Activated naive CD4-positive, alpha-beta T cell treated with anti-CD3 and anti-CD28 coated beads, Interleukin-2, amount 10 ng/mL, durations not matched to agents 7 days and 5 days (primary cell): ENCODE measurements at regions not wholly inside any gene's neighbourhood (a gene's known extent, or its start where the extent isn't known, plus 50 kb on each side); places are given as distances from the start of the nearest gene placed in this dataset.

Experiments used
- CTCF ChIA-PET: fragments of 350-600 bp; sonication (Branson Sonifier 250); formaldehyde crosslinking; loops from one replicate; lab custom pipeline; 2021; ENCODE audit warnings: antibody characterized with exemption; lab: Charles Lee
- DNase-seq: peaks from one replicate; pipeline ENCODE4 v3.0.0-alpha.2; 2020
- H3K27ac Mint-ChIP-seq: one replicate; pipeline ENCODE4 v1.8.0; 2021; ENCODE audit warnings: mild to moderate bottlenecking, moderate library complexity, mixed read lengths
- H3K27me3 Mint-ChIP-seq: one replicate; pipeline ENCODE4 v1.8.0; 2021; ENCODE audit warnings: mild to moderate bottlenecking, mixed read lengths
- H3K36me3 Mint-ChIP-seq: one replicate; pipeline ENCODE4 v1.8.0; 2021; ENCODE audit warnings: mixed read lengths
- H3K4me1 Mint-ChIP-seq: one replicate; pipeline ENCODE4 v1.8.0; 2021; ENCODE audit warnings: mixed read lengths
- H3K4me3 Mint-ChIP-seq: one replicate; pipeline ENCODE4 v1.8.0; 2021; ENCODE audit warnings: mild to moderate bottlenecking, moderate library complexity, mixed read lengths
- H3K9me3 Mint-ChIP-seq: one replicate; pipeline ENCODE4 v1.8.0; 2021; ENCODE audit warnings: mixed read lengths

GRCh38 chr1:157419845-157420542, 132.3 kb downstream of the FCRL5 start:
- no peak for DNase-seq
- Mint-ChIP-seq H3K4me1 (no peaks in the 10 kb centered on the region), H3K9me3 (no peaks in the 10 kb centered on the region), H3K4me3 (no peak overlapping the region), H3K36me3 (no peaks in the 10 kb centered on the region), H3K27me3 (peaks cover 7% of the 10 kb centered on the region), H3K27ac (no peak overlapping the region)
- CTCF ChIA-PET = no interaction called here

- no peak overlapping the region for H3K4me3 Mint-ChIP-seq
- H3K27me3 Mint-ChIP-seq = peaks cover 7% of the 10 kb centered on the region
- CTCF ChIA-PET = no interaction called here
- no peak overlapping the region for H3K27ac Mint-ChIP-seq
- H3K36me3 Mint-ChIP-seq = no peaks in the 10 kb centered on the region
- no peak for DNase-seq
- H3K9me3 Mint-ChIP-seq = no peaks in the 10 kb centered on the region
- no peaks in the 10 kb centered on the region for H3K4me1 Mint-ChIP-seq
These were observed 133.7 kb downstream of the FCRL5 start for GRCh38 chr1:157418659-157419058.

DNA sequence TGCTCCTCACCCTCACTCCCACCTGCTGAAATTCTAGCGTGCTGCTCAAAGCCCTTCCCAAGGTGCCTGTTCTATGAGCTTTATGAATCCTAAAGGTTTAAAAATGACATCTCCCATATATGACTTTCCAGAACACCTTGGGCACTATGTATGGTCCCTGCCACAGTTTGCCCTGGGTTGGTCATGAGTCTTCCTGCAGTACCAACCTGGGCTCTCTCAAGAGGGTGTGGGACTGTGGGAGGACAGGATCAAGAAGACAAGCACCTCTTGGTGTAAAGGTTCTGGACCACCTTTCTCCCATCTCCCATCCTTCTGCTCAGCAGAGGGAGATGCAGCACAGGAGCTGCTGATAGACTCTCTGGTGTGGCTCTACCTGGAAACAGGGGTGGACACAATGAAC, 134.1 kb downstream of the FCRL5 start:
- H3K4me3 Mint-ChIP-seq = no peak overlapping the region
- no peaks in the 10 kb centered on the region for H3K9me3 Mint-ChIP-seq
- H3K36me3 Mint-ChIP-seq = no peaks in the 10 kb centered on the region
- no peak for DNase-seq
- no peak overlapping the region for H3K27ac Mint-ChIP-seq
- CTCF ChIA-PET = no interaction called here
- H3K4me1 Mint-ChIP-seq = no peaks in the 10 kb centered on the region
- peaks cover 7% of the 10 kb centered on the region for H3K27me3 Mint-ChIP-seq

- Mint-ChIP-seq H3K27ac (no peak overlapping the region), H3K4me3 (no peak overlapping the region), H3K36me3 (no peaks in the 10 kb centered on the region), H3K9me3 (no peaks in the 10 kb centered on the region), H3K4me1 (no peaks in the 10 kb centered on the region), H3K27me3 (peaks cover 13% of the 10 kb centered on the region)
- CTCF ChIA-PET = no interaction called here
- DNase-seq = no peak
These were observed 136.7 kb downstream of the FCRL5 start for GRCh38 chr1:157415661-157416060.

GRCh38 chr1:157412308-157412707, 140.0 kb downstream of the FCRL5 start:
- CTCF ChIA-PET = no interaction called here
- Mint-ChIP-seq H3K4me1 (no peaks in the 10 kb centered on the region), H3K27ac (no peak overlapping the region)

DNA sequence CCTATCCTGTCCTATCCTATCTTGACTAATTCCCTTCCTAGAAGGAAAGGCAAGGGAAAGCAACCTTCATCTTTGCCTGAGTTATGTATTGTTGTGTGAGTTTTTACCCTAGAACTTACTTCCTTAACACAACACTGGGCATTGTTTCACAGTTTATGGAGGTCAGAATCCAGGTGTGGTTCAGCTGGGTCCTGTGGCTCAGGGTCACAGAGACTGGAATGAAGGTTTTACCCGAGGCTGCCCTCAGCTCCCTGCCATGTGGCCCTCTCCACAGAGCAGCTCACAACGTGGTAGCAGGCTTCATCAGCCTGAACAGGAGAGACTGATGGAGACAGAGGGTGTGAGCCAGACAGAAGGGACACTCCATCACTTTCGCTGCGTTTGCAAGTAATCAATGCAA, 140.5 kb downstream of the FCRL5 start:
- no peak overlapping the region for H3K27ac Mint-ChIP-seq
- H3K27me3 Mint-ChIP-seq = peaks cover 13% of the 10 kb centered on the region
- H3K9me3 Mint-ChIP-seq = no peaks in the 10 kb centered on the region
- H3K36me3 Mint-ChIP-seq = no peaks in the 10 kb centered on the region
- no peak overlapping the region for H3K4me3 Mint-ChIP-seq
- CTCF ChIA-PET = no interaction called here
- no peak for DNase-seq
- no peaks in the 10 kb centered on the region for H3K4me1 Mint-ChIP-seq

More at GRCh38 chr1:157412308-157412707, 140.0 kb downstream of the FCRL5 start:
- Mint-ChIP-seq H3K9me3 (no peaks in the 10 kb centered on the region), H3K36me3 (no peaks in the 10 kb centered on the region), H3K27me3 (peaks cover 13% of the 10 kb centered on the region), H3K4me3 (no peak overlapping the region)
- no peak for DNase-seq

- Mint-ChIP-seq H3K4me3 (no peak overlapping the region), H3K36me3 (no peaks in the 10 kb centered on the region), H3K27me3 (peaks cover 12% of the 10 kb centered on the region), H3K27ac (no peak overlapping the region), H3K9me3 (no peaks in the 10 kb centered on the region), H3K4me1 (no peaks in the 10 kb centered on the region)
- DNase-seq = no peak
- CTCF ChIA-PET = no interaction called here
These were observed 141.3 kb downstream of the FCRL5 start for GRCh38 chr1:157411064-157411463.

- H3K9me3 Mint-ChIP-seq = no peaks in the 10 kb centered on the region
- DNase-seq = no peak
- CTCF ChIA-PET = no interaction called here
- H3K36me3 Mint-ChIP-seq = no peaks in the 10 kb centered on the region
- peaks cover 7% of the 10 kb centered on the region for H3K27me3 Mint-ChIP-seq
- H3K27ac Mint-ChIP-seq = no peak overlapping the region
- H3K4me1 Mint-ChIP-seq = no peaks in the 10 kb centered on the region
- H3K4me3 Mint-ChIP-seq = no peak overlapping the region
These were observed 141.9 kb downstream of the FCRL5 start for GRCh38 chr1:157410457-157410856.

DNA sequence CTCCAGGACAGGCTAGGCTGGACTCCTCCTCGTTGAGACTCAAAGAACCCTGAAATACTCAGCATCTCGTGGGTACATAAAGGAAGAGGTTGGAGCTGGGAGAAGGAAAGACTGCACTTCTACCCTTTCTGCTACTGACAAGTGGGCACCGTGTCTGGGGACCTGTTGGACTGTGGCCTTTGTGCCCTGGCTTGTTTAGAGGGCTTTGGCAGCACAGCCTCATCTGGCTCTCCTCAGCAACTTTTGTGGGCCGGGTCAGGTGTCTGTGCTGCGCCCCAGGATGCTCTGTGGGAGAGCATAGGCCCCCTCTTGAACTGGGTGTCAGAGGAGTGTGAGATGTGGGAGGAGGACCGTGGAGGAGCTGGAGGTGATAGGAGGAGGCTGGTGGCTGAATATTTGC, 142.4 kb downstream of the FCRL5 start:
- Mint-ChIP-seq H3K4me1 (no peaks in the 10 kb centered on the region), H3K9me3 (no peaks in the 10 kb centered on the region), H3K4me3 (no peak overlapping the region), H3K27me3 (peaks cover 10% of the 10 kb centered on the region), H3K36me3 (no peaks in the 10 kb centered on the region), H3K27ac (no peak overlapping the region)
- no peak for DNase-seq
- CTCF ChIA-PET = no interaction called here

- Mint-ChIP-seq H3K36me3 (no peaks in the 10 kb centered on the region), H3K4me3 (no peak overlapping the region), H3K27me3 (peaks cover 18% of the 10 kb centered on the region), H3K27ac (no peak overlapping the region), H3K4me1 (no peaks in the 10 kb centered on the region), H3K9me3 (no peaks in the 10 kb centered on the region)
- CTCF ChIA-PET = no interaction called here
- no peak for DNase-seq
These were observed 144.3 kb downstream of the FCRL5 start for GRCh38 chr1:157407917-157408525.

DNA sequence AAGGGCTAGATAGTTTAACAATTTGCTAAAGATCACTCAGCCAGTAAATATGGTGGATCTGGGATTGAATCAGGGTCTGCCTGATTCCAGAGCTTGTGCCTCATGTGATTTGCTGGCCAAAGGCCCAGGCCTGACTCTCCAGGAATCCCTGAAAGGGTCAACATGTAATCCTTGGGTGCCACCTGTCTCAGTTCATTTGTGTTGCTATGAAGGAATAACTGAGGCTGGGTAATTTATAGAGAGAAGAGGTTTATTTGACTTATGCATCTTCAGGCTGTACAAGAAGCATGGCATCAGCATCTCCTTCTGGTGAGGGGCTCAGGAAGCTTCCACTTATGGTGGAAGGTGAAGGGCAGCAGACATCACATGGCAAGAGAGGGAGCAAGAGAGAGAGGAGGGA, 144.9 kb downstream of the FCRL5 start:
- Mint-ChIP-seq H3K4me1 (no peaks in the 10 kb centered on the region), H3K36me3 (no peaks in the 10 kb centered on the region), H3K9me3 (no peaks in the 10 kb centered on the region), H3K27me3 (peaks cover 19% of the 10 kb centered on the region), H3K4me3 (no peak overlapping the region), H3K27ac (no peak overlapping the region)
- CTCF ChIA-PET = no interaction called here
- DNase-seq = no peak

DNA sequence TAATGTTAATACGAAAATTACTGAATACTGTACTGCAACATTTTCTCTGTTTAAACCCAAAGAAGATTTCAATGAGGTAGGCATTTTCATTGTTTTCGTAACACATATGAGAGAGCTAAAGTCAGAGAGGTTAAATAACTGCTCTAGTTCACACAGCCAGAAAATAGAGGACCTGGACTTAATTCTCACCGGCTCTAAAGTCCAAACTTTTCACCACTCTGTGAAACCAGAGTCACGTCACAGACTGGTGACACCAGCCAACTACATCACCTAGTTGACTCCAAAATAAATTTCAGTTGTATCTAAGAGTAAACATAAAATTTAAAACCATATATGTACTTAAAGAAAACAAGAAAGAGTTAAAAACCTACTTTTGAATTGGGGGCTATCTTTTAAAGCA, 146.7 kb downstream of the FCRL5 start:
- Mint-ChIP-seq H3K4me1 (no peaks in the 10 kb centered on the region), H3K27me3 (peaks cover 27% of the 10 kb centered on the region)

GRCh38 chr1:157404614-157405013, 147.7 kb downstream of the FCRL5 start:
- H3K4me1 Mint-ChIP-seq = no peaks in the 10 kb centered on the region
- H3K4me3 Mint-ChIP-seq = no peak overlapping the region
- no peak for DNase-seq
- no peak overlapping the region for H3K27ac Mint-ChIP-seq
- H3K36me3 Mint-ChIP-seq = no peaks in the 10 kb centered on the region
- CTCF ChIA-PET = no interaction called here
- H3K9me3 Mint-ChIP-seq = no peaks in the 10 kb centered on the region
- peaks cover 35% of the 10 kb centered on the region for H3K27me3 Mint-ChIP-seq

More for the DNA sequence above, 146.7 kb downstream of the FCRL5 start:
- no peak for DNase-seq
- no peaks in the 10 kb centered on the region for H3K36me3 Mint-ChIP-seq
- CTCF ChIA-PET = no interaction called here
- H3K27ac Mint-ChIP-seq = no peak overlapping the region
- H3K4me3 Mint-ChIP-seq = no peak overlapping the region
- no peaks in the 10 kb centered on the region for H3K9me3 Mint-ChIP-seq

- Mint-ChIP-seq H3K36me3 (no peaks in the 10 kb centered on the region), H3K27ac (no peak overlapping the region), H3K4me1 (no peaks in the 10 kb centered on the region), H3K27me3 (peaks cover 39% of the 10 kb centered on the region), H3K4me3 (no peak overlapping the region), H3K9me3 (no peaks in the 10 kb centered on the region)
- CTCF ChIA-PET = no interaction called here
- DNase-seq = no peak
These were observed 148.2 kb downstream of the FCRL5 start for GRCh38 chr1:157404063-157404501.

- H3K4me1 Mint-ChIP-seq = no peaks in the 10 kb centered on the region
- no peak overlapping the region for H3K4me3 Mint-ChIP-seq
- DNase-seq = no peak
- no peaks in the 10 kb centered on the region for H3K9me3 Mint-ChIP-seq
- peaks cover 44% of the 10 kb centered on the region for H3K27me3 Mint-ChIP-seq
- CTCF ChIA-PET = no interaction called here
- H3K27ac Mint-ChIP-seq = no peak overlapping the region
- no peaks in the 10 kb centered on the region for H3K36me3 Mint-ChIP-seq
These were observed 148.7 kb downstream of the FCRL5 start for GRCh38 chr1:157403608-157404007.
